ENCODE measurements at regions not wholly inside any gene's neighbourhood (a gene's known extent, or its start where the extent isn't known, plus 50 kb on each side); places are given as distances from the start of the nearest gene placed in this dataset.

- no peak for DNase-seq (ENCODE audit: low spot score)
Observed at GRCh38 chr6:105991561-105992314, 94.4 kb upstream of the PRDM1 start.

GRCh38 chr6:105990151-105990550 is 96.0 kb upstream of the PRDM1 start:
- DNase-seq (ENCODE audit: low spot score): no peak

- no peak for DNase-seq (ENCODE audit: low spot score)
Observed at GRCh38 chr6:105988812-105989577, 97.1 kb upstream of the PRDM1 start.

GRCh38 chr6:105988321-105988720 is 97.8 kb upstream of the PRDM1 start:
- no peak for DNase-seq (ENCODE audit: low spot score)

GRCh38 chr6:105987516-105987915 is 98.6 kb upstream of the PRDM1 start:
- DNase-seq (ENCODE audit: low spot score): no peak

GRCh38 chr6:105986998-105987397 is 99.1 kb upstream of the PRDM1 start:
- DNase-seq (ENCODE audit: low spot score): no peak

GRCh38 chr6:105985816-105986632 is 100.1 kb upstream of the PRDM1 start:
- no peak for DNase-seq (ENCODE audit: low spot score)

GRCh38 chr6:105985098-105985815 is 100.9 kb upstream of the PRDM1 start:
- DNase-seq (ENCODE audit: low spot score): no peak

GRCh38 chr6:105983763-105984162 is 102.4 kb upstream of the PRDM1 start:
- no peak for DNase-seq (ENCODE audit: low spot score)

GRCh38 chr6:105982761-105983540 is 103.2 kb upstream of the PRDM1 start:
- no peak for DNase-seq (ENCODE audit: low spot score)

GRCh38 chr6:105981888-105982358 is 104.2 kb upstream of the PRDM1 start:
- DNase-seq (ENCODE audit: low spot score): no peak

- DNase-seq (ENCODE audit: low spot score): no peak
Observed at GRCh38 chr6:105981002-105981887, 104.9 kb upstream of the PRDM1 start.

GRCh38 chr6:105978974-105979373 is 107.2 kb upstream of the PRDM1 start:
- no peak for DNase-seq (ENCODE audit: low spot score)

GRCh38 chr6:105977934-105978504 is 108.1 kb upstream of the PRDM1 start:
- no peak for DNase-seq (ENCODE audit: low spot score)

- DNase-seq (ENCODE audit: low spot score): no peak
Observed at GRCh38 chr6:105974986-105975385, 111.2 kb upstream of the PRDM1 start.

GRCh38 chr6:105972440-105972839 is 113.7 kb upstream of the PRDM1 start:
- no peak for DNase-seq (ENCODE audit: low spot score)

- DNase-seq (ENCODE audit: low spot score): no peak
Observed at GRCh38 chr6:105968603-105969333, 117.4 kb upstream of the PRDM1 start.

- DNase-seq (ENCODE audit: low spot score): no peak
Observed at GRCh38 chr6:105967917-105968602, 118.1 kb upstream of the PRDM1 start.
